HG02798 (cell line): ENCODE measurements at regions not wholly inside any gene's neighbourhood (a gene's known extent, or its start where the extent isn't known, plus 50 kb on each side); places are given as distances from the start of the nearest gene placed in this dataset.

Source experiments
- ATAC-seq: cut with Tn5 transposase; IDR thresholded peaks from one replicate; pipeline ENCODE4 v1.9.1; 2021; ENCODE audit warnings: mild to moderate bottlenecking; ENCODE audit not compliant: unreplicated experiment, poor library complexity

DNA sequence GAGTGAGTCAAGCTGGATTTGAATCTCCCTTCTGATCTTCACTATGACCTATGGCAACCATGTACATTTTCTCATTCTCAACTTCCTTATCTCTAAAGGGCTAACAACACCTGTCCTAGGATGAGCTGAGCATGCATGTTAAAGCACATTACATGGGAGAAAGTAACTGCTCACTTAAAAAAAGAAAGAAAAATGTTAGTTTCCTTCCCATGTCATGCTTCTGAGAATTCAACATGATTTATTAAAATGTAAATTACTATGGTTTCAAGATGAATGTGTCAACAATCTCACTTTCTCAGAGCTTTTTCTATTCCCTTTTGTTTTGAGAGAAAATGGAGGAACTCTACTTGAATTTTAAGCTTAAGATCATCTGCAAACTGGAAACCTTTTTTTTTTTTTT, 295.3 kb downstream of the SKIDA1 start:
- ATAC-seq = no peak

DNA sequence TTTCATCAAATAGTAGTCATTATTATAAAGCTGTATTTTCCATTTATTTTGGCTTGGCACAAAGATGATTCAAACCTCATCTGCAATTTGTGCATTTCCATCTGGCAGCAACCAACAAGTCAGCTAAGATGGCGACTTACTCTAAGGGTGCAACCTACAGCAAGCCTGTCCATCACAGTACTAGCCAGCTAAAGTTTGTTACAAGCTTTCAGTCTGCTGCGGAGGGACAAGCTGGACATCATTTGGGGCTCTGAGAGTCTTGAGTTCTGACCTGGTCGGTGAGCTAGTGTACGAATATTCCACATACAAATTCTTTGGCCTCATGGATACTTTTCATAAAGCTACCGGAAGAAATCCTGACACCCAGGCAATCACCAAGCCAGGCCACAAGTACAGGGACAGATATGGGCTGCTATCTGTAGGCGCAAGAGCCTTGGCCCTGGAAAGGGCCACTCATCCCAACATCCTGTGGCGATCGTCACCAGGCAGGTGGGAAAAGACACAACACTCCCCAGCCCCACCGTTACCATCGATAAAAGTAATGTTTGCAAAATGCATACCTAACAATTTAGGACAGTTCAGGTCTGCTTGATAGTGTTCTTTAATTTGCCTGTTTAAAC, 307.6 kb downstream of the SKIDA1 start:
- ATAC-seq = no peak

DNA sequence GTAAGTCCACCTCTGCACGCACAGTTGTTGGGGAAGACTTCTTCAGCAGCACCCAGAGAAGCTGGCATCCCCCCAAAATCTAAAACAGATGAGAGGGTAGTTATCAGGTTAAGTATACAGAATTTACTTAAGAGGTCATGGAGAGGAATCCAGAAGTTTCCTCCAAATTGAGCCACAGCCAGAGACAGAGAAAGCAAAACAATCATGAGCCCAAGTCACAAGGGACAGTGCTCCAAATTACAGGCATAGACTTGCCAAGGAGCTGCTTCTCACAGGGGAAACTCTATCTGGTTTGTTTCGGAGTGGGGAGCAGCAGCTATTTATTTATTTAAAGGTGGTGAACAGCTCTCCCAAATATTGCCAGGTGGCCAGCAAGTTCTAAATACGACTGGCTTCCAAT, 308.4 kb downstream of the SKIDA1 start:
- no peak for ATAC-seq

DNA sequence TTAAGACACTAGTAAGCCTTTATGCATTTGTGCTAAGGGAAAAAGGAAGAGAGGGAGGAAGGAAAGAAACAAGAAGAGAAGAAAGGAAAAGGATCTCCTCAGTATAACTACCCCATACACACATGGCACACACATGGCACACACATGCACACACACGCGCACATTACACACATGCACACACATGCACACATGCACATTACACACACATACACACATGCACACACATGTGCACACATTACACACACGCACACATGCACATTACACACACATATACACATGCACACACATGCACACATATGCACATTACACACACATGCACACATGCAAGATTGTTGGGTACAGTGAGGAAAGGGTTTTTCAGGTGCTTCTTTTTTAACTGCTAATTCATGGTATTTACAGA, 311.2 kb downstream of the SKIDA1 start:
- ATAC-seq = no peak

DNA sequence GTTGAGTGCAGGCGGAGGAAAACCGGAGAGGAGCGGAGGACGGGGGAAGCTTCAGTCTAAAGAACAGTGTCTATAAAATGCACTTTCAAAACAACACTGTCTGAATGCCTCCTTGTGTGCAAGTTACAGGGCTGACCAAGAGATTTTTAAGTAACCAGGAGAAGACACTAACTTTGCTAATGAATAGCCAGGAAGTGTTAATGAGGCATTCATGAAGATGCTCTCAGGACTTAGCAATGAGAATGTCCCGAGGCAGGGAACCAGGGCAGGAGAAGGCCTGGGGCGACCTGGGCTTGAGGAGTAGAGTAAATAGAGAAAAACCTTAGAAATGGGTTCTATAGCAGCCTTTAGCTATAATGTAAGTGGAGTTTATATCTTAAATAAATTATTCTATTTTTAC, 312.1 kb downstream of the SKIDA1 start:
- ATAC-seq = no peak

DNA sequence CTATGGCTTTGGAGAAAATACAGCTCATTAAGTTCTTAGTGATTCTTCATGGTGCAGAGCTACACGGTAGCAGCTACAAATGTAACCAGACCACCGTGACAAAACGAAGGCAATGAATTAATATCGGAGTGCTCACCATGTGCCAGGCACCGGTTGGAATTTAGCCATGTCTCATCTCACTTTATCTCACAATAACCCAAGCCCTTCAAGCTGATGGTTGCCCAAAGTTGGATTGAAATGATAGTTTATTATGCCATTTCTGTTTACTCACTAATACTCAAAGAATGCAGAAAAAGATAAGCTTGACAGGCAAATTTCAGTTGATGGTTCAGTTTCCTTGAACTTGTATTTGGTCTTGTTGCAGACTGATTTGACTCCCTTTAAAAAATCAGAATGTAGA, 312.6 kb downstream of the SKIDA1 start:
- ATAC-seq = no peak

DNA sequence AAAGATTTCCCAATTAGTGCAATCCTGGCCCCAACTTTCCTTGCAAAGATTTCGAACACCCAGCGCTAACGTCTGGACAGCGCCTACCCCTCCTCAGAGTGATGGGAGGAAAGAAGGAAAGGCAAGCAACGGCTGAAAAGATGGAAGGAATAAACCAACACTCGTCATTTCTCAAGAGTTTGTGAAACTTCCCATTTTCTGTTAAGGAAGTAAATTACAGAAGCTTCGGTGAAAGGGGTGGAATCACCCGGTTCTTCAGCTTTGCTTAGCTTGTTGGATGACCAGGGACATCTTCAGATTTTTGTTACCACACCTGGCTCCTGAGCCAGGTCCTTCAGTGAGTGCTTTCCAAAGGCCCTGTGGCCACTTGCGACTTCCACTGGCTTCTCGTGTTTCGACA, 313.1 kb downstream of the SKIDA1 start:
- ATAC-seq = no peak

DNA sequence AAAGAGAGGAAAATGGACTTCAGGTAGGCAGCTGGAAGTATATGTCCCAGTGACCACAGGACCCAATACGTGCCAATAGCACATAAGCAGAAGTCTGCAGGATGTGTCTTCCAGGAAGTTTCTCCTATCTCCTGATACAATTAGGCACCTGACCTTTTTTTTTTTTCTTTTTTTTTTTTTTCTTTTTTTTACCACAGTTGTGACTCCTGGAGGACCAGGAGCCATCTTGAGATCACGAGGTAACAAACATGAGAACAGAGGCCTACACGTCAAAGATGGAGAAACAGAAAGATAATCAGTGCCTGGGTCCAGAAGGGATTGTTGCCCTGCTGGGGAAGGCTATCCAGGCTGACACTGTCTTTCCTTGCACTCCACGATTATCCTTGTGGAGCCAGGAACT, 312.4 kb upstream of the NEBL start:
- ATAC-seq = no peak

DNA sequence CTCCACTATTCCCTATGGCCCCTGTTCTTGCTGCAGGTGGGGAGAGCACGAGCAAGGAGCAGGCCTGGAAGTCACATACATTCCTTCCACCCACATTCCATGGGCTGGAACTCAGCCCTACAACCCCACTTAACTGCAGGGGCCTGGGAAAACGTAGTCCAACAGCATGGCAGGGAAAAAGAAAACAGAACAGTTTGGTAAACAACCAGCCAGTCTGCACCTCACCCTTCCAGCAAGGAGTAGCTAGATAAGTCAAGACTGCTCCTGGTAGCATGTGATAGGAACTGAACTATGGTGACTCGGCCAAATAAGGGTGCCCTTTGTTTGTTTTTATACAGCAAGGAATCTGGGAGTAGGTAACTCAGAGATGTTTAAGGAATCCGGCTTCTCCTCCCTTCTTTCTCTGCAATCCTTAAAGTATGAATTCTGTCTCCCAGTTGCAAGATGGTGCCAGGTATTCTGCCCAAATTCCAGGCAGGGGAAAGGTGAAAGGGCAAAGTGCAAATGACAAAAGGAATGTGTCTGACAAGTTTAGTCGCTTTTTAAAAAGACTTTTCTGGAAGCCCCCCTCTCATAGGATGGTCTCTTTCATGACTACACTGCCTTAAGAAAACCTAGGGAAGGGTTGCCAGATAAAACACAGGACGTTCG, 311.7 kb upstream of the NEBL start:
- ATAC-seq = no peak

DNA sequence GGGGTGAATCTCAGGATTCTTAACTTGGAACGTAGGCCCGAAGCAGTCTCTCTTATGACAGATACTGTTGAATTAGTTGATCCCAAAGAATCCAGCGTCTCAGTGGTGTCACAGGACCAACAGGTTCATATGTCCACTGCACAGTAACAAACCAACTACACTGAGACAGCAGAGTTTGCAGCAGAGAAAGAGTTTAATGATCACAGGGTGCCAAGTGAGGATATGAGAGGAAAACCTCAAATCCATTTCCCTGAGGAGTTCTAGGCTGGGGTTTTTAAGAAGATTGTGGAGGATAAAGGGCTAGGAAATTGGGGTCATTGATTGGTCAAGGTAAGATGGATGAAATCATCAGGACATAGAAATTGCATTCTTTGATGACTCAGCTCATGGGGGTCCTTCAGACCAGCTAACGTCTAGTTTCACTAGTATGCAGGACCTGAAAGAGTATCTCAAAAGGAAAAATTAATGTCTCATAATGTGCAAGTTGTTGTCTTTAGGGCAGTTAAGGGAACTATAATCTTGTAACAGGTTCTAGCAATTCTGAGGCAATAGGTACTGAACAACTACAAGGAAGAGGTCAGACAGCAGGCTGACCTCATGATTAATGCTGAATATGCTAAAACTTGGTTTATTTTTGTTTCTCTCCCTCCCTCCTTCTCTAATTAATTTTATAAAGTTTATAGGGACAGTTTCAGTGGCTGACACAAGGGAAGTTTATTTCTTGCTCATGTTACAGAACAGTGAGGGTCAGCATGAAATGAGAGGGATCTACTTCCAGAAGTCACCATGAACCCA, 310.9 kb upstream of the NEBL start:
- no peak for ATAC-seq

DNA sequence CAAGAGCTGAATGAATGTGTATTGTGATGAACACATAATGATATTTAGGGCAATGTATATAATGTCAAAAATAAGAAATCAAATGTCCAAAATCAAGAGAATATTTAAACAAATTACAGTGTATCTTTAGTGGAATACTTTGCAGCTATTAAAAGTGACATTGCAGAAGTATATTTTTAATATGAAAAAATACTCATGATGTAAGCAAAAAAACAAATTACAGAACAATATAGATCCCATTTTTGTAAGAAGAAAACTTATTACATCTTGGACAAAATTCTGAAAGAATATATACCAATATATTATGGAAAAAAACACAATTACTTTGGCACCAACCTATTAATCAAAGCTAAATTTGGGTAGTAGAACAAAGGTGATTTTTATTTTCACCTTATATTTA, 308.2 kb upstream of the NEBL start:
- ATAC-seq = no peak

DNA sequence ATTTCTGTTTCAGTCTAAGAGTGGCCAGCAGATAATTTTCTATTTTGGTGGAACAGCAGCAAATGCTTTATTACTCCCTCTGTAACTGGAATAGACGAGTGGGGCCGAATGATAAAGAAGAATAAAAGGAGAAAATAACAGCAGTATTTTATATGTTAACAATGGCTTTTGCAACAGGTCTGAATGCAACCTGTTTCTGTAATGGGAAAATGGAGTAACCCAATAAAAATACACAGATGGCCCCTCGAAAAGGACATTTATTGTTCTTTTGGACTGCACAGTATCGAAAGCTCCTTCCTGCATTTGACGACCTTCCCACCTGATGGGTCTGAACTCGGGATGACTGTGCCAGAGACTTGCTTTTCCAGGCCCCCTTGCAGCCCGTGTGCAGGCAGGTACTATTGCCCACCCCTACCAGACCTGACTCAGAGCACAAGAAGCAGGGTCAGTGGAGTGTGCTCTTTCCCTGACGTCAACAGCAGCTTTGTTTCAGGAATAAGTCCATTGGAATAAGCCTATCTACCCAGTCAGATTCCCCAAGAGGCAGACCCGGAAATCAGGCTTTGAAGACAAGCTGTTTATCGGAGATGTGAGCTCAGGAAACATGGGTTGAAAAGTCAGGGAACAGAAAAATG, 306.5 kb upstream of the NEBL start:
- no peak for ATAC-seq

DNA sequence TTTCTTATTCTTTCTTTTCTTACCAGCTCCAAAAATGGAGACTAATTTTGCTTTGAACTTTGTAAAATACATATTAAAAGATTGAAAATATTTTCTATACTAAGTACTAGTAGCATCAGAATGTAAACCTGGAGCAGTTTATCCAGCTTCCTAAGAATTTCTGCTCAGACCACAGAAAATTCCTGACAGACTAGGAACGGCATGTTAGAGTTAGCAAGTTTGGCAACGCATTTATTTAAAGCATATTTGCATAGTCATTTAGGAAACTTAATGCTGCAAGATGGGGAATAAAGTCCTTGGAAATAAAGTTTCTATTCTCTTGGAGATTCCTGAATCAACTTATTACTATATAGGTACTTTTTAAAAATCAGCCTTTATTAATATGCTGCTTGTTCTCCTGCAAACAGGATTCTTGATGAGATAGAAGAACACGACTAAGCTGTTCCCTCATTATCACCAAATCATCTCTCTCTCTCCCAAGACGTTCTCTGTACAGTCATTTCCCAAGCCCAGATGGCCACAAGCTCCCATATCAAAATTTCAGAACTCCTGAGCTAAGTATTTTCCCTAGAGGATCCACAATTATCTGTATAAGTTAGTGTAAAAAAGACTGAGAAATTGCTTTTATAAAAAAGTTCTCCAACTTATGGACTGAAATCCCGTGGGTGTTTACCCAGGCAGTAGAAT, 305.8 kb upstream of the NEBL start:
- ATAC-seq = no peak

DNA sequence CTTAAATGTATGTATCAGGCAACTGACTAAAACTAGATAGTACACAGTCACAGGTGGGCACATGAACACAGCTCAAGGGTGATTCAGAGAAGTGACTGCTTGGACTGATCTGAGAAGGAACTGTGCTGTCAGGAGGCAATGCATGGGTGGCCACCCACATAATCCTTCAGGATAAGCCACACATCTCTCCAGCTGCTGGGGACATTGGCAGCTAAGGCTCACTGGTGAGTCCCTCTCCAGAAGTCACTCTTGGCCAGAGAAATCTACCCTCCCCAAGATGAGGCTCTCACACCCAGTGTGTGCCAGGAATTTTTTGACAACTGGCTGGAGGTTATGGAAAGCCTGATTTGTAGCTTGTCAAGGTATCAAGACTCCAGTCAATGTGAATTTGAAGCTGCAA, 302.4 kb upstream of the NEBL start:
- ATAC-seq = no peak

DNA sequence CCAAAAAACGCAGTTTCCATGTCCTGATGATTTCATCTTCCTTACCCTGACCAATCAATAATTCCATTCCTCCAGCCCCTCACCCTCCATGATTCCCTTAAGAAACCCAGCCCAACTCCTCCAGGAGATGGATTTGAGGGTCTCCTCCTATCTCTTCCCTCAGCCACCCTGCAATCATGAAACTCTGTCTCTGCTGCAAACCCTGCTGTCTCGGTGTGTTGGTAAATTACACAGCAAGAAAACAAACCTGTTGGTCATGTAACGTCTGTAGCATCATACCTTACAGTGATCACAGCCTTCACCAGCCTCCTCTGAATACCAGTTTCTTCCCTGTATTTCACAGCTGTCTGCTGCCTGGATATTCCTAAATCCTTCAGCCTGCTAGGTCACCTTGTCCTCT, 300.7 kb upstream of the NEBL start:
- ATAC-seq = no peak

DNA sequence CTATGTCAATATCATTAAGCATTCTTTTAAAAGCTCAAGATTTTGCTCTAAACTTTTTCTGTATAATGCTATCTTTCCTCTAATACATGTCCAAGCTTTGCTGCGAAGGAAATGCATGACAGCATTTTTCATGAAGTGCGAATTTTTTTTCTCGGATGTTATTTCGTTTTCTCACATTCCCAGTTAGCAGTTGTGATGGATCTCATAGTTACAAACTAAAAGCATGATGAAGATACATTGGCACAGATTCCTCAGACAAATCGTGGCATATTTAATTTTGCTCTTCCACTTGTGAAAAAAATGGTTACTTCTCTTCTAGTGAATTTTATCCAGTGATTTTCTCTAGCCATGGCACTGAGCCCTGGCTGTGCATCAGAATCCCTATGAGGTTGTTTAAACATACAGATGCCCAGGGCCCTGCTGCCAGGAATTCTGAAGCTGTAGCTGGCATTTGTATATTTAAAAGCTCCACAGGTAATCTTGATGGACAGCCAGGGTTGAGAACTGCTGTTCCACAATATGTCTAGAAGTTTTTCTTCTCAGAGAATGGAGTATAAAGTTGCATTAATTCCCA, 299.8 kb upstream of the NEBL start:
- no peak for ATAC-seq

DNA sequence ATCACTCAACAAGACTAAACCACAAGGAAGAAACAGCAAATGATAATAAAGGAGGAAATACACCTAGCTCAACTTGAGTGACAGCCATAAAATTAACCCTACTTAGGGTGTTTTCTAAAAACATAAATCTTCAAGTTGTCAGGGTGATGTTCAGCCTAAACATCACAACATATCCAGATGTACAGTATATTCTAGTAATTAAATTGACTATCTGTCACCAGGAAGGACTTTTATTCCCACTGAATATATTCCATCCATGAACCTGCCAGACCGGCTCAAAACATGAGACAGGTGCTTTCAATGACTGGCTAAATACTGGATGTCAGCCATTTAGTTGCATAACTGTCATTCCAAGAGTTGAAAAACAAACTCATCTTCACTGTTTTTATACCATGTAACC, 298.1 kb upstream of the NEBL start:
- ATAC-seq = no peak

DNA sequence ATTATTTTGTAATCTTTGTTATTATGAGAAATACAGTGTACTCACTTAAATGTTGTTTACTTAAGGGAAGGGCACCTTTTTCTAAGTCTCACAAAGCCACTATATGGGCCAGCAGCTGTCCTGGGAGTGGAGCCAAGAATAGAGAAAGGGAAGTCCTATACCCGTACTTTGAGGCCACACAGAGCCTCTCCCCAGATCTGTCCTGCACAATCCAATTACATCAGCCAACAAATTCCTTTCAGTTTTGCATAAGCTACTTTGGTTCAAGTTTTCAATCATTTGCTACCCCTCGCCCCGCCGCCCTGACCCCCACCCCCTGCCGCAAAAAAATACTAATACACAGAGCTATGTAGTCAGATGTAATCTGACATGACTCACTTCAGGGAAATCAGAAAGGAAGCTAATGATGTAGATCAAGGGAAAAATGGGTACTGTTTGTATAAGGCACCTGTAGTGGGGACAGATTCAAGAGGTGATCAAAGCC, 297.4 kb upstream of the NEBL start:
- ATAC-seq = no peak

DNA sequence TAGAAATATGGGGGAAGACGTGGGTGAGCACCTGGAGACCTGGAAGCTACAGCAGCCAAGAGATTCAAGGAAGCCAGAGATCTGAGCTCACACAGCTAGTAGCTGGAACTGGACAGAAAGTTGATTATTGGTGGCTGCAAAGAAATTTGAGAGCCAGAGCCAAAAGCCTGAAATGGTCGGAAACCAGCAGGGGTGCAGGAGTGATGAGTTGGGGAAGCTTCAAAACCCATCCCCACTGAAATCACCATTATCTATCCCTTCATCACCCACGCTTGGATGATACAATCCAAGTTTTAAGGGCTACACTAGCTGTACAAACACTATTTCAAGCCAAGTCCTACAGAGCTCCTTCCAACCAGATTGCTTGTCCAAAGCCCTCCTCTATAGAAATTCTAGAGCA, 296.1 kb upstream of the NEBL start:
- ATAC-seq = no peak

DNA sequence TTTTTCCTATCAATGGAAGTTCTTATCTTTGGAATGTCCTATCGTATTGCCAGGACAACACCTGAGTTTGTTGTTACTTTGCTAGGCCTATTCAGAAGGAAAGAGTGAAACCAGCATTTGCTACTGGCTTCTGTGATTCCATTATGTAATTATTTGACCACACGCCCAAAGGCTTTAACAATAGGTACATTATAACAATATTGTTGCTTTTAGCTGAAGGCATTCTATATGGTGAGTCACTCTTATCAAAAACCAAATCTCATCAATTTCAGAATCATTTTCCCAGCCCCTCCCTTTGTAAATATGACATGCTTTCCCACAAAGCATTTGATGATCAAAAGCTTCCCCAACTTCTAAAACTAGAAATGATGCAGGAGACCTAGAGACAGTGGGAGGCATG, 294.4 kb upstream of the NEBL start:
- ATAC-seq = no peak
